ENCODE measurements at regions not wholly inside any gene's neighbourhood (a gene's known extent, or its start where the extent isn't known, plus 50 kb on each side); places are given as distances from the start of the nearest gene placed in this dataset.

DNA sequence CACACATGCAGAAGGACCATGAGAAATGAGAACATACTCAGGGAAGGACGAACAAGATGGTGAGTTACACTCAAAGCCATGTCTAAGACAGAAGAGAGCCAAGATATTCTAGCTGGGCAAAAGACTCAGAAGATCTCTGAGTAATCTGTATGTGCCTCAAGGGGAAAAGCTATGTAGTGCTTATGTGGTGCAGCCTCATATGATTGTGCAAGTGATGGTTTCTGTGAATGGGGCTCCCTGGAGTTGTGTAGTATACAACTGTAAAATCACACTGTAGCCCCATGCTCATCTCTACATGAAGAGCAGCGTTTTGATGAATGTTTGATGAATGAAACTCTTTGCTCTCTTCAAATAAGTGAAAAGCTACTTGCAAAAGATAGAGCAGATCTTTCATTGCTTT is 57.5 kb downstream of the OSR1 start:
- DNase-seq = no peak

DNA sequence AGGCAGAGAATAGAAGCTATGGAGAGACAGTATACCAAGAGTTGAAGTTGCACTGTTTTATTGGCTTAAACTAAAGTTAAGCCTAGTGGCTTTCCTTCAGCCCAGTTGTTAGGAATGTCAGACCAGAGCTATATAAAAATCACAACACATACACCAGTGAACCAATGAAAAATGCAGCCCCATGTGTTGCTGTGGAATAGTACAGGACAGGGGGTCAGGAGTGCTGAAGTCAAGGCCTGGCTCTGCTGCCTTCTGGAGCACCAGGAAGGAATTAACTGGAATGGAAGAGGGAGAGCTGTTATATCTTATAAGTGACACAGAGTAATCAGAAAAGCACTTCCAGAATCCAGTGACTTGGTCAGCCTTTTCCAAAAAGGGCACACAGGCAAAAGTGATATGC is 58.9 kb downstream of the OSR1 start:
- DNase-seq = no peak

DNA sequence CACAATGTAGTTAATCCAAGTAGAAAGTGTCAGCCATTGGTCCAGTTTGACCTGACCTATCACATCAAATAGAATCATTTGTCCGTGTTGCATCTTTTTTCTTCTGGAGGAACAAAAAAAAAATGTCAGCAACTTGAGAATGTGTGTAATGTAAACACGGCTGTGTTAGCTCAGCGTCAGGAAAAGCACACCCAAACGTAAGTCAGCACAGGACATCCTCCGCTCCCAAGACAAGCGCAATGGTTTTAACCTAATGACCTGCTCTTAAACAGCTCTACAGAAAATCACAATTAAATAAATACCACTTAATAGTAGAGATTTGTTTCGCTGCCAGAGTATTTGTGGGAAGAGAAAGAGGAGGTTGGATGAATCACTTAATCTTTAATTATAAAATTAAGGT is 59.4 kb downstream of the OSR1 start:
- DNase-seq = no peak

DNA sequence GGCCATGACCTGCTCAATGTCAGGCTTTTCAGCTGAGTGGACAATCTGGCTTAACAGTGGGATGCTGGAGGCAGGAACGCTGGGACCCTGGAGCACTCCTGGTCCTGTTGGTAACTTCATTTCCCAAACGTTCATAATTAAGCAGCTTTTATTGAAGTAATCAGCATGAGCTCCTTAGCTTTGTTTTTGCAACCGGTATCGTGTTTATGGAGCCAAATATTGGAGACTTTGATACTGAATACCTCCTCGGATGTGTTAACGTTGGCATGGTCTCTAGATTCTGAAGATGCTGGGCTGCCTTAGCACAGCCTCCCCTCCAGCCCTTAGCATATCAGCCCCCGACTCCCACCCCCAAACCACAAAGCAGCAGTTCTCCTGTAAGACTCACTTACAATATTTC is 60.7 kb downstream of the OSR1 start:
- DNase-seq = no peak

DNA sequence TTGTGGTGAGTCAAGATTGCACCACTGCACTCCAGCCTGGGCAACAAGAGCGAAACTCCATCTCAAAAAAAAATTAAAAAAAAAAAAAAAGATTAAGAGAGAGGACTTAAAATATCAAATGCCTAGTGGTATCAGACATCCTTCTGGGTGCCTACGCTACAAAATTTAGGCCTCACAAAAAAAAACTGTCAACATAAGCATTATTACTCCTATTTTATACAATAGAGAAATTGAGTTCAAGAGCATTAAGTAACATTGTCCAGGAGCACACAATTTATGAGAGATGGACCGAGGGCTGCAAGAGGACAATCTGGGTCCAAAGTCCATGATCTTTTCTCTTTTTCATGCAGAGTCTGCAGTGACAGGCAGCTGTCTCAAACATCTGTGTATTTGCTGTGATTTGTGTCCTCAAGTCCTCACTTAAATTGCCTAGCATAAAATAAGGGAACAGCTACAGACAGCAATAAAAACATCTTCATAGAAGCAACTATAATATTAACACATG is 62.4 kb downstream of the OSR1 start:
- no peak for DNase-seq

DNA sequence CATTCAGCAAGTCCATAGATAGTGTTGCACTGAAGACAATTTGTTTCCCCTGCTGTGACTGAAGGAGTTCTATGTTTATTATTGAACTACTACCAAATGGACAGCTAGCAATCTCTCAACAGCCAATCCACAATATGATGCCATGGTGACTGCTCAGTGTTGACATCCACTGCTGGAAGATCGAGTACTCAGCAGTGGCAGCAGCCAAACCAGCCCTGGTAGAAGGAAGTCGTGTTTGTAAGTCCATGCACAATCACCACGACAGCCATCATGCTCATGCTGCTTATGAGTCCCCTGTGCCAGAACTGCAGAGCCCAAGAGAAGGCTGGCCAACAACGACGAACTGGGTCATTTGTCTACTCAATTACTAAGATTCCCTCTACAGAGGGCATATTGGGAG is 66.4 kb downstream of the OSR1 start:
- no peak for DNase-seq

DNA sequence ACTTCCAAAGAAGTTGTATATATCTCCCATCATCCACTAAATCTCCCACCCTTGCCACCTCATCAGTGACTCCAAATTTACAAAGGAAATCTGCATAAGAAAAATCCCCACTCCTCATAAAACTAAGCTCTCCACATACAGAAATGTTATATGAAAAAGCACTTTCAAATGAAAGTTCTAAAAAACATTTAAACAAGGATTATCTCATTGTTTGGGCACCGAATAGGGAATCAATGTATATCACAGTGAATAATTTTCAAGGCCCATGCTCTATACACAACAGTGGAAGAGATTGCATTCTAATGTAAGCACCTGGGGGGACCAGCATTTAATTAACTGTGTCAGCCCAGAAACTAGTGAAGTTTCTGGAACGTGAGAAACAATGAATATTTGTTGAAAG is 70.1 kb downstream of the OSR1 start:
- DNase-seq = no peak

DNA sequence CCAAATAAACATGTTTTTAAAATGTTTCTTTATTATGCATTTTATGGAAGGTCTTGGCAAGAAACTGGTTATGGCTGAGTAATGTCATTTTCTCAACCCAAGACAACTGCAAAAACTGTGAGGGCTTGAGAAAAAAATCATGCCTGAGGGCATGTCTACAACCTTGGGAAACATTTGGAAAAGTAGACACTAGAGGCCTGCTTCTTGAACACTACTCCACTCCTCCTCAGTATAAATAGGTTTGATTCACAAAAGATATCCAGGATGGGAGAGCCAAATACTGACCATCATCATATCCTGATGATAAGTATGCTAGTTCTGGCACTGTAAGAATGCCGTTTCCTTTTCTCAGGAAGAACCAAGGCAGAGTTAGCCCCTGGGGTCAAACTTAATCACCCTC is 71.1 kb downstream of the OSR1 start:
- no peak for DNase-seq

DNA sequence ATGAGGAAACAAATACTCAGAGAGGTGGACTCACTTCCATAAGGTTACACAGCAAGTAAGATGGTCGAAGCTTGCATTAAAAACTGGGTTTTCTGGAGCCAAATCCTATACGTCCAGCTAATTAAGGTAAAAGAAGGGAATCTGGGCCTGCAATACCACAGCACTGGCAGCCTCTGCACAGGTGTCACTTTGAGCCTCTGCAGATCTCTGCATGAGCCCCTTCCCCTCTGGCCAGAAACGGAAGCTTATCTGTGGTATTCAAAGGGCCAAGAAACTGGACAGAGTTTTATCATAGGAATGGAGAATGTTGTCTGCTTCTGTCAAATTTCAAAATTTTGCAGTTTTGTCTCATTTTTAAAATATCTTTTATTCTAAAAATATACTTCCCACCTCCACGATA is 76.1 kb downstream of the OSR1 start:
- no peak for DNase-seq

DNA sequence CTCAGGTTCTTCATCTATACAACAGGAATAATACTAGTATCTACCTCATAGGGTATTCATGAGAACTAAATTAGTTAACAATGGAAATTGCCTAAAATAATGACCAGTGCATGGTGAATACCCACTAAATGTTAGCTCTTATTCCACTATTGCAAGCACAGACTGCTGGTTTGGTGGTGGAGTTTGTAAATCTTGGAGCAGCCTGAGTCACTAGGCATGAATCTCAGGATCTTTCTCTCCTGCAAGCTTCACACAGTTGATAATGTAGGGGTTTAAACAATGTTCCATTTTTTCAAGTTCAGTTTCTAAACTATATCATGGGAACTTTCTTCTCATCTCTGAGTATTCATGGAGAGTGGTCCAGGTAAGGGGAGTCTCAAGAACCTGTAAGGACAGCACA is 84.0 kb downstream of the OSR1 start:
- no peak for DNase-seq

DNA sequence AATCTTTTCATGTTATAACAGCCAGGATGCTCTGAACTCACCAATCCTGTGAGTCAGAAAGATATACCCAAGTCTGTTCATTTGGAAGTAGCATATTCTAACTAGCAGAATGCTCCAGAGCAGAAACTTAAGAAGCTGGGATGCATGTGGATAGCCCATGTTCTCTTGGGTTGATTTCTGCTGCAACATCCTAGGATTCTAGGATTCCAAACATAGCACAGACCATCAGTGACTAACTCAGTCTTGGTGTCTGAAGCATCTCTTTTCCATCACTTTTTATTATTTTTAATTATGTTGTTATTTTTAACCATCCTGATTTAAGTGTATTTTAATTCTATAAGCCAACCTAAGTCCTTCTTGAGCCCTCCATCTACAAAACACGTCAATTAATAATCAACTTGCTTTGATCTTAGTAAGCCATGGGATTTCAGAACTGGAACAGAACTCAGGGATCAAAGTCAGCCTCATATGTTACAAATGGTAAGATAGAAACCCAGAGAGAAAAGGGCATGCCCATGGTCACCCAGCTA is 85.4 kb downstream of the OSR1 start:
- DNase-seq = no peak

DNA sequence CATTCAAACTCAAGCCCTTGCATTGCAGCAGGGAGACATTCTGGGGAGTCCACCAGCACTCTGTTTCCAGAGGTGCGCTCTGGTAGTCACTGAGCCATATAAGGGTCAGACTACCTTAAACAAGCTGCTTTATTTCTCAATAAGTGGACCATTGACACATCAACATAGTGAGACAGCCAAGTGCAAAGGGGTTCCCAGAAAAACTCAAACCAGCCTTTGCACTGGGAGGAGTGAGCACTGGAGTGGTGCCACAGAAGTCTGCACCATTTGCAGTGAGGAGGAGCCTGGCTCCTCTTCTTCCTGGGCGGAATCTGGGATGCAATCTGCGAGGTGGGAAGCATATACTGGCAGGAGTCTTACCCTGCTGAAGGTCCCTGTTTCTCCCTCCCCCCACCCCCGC is 86.4 kb downstream of the OSR1 start:
- no peak for DNase-seq

DNA sequence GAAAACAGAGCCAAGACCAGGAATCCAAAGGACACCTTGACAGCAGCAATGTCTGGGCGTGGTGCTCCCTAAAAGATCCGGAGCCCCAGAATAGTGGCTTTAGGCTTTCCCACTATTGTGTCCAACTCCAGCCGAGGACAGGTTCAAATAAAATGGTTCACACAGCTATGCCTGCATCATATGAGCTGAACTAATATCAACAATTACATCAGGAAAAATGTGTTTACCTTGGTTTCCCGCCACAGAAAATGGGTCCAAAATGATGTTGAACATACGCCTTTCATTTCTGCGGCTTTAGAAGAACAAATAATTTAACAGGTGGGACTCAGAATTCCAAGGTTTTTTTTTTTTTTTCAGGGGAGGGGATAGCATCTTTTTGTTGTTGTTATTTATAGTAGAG is 93.6 kb downstream of the OSR1 start:
- DNase-seq = no peak

DNA sequence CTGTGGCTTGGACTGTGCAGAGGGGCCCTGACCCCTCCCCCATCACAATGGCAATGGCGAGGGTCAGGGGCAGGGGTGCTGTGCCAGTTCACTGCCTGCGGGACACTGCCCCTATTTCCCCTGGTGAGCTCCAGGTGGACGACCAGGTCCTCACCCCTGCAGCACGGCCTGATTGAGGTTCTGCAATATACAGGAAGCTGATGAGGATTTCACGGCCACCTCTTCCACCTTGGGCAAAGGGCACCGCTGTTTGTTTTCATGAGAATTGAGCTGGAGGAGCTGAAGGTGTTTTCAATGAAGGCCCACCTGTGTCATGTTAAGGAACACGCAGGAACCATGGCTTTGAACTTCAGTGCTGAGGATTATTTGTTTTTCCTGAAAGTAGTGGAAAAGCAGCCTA is 96.3 kb downstream of the OSR1 start:
- DNase-seq = no peak

DNA sequence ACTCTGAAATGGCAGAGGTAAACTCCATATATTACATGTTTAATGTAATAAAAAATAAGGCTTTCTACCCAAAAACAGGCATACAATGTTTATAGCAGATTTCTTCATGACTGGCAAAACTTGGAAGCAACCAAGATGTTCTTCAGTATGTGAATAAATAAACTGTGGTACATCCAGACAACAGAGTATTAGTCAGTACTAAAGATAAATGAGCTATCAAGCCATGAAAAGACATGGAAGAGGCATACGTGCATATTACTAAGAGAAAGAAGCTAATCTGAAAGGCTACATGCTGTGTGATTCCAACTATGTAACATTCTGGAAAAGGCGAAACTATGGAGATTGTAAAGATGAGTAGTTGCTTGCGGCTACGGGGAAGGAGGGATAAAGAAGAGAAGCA is 97.4 kb downstream of the OSR1 start:
- DNase-seq = no peak

DNA sequence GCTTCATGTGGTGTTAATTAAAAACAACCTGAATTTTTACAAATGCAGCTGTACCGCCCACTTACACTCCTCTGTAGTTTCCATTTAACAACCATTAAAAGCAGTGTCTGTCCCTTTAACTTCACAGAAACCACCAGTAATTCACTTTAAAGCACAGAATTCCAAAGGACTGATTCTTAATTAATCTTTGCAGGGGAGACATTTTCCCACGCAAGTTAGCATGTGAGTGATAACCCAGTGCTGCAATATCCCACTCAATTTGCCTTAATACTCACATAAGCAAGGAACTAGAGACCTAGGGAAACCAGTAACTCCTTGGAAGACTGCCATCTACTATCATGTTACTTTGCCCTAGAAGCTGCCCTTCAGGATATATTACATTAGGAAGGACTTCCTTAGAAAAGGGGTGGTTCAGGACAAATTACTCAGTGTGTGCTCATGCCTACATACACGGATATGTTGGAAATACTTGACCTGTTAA is 102.3 kb downstream of the OSR1 start:
- no peak for DNase-seq

DNA sequence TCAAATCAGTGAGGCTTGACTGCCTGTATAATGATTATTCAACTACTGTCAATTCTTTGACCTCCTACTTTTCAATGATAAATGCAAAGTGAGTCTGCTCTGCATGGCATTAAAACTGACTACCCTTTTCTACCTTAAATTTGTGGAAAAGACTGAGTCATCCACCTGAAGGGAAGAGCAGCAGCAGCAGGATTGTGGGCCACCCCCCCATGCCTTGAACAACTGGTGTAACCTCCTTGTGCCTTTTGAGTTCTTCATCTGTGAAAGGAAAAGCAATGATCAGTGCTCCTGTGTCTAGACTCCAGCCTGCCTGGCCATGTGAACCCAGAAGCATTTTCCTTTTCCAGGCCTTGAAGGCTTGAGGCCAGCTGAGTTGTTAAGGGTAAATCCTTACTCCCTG is 102.9 kb downstream of the OSR1 start:
- no peak for DNase-seq

DNA sequence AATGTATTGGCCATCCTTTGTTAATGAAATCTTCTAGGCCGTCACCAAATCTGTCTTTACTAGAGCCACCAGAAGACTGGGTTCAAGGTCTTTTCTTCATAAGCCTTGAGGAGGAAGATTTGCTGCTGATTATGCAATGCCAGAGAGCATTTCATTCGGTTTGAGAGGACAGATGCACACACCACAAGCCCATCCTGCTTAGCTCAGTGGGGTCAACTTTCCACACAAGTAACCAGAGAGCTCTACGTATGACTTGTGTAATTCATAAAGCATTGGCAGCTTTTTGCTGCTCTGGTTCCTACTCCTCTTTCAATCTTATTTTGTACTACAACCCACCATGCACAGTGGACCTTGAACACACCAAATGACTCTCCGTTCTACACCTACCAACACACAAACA is 106.9 kb downstream of the OSR1 start:
- DNase-seq = no peak

DNA sequence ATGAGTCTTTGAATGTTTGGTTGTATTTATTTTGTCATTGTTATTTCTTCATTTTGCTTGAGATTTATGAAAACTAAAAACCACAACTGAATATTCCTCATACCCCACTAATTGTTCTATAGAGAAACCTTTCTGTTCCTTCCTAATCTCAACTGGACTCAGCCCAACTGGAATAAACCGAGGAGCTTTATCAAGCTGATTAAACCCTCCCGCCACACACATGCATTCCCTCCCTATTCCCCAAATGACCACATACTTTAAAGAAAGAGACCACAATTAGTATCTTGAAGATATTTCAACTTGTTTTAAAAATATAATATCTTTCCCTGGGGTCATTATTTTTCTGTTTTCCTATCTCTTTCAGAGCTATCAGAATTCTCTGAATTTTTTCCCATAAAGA is 107.5 kb downstream of the OSR1 start:
- no peak for DNase-seq

DNA sequence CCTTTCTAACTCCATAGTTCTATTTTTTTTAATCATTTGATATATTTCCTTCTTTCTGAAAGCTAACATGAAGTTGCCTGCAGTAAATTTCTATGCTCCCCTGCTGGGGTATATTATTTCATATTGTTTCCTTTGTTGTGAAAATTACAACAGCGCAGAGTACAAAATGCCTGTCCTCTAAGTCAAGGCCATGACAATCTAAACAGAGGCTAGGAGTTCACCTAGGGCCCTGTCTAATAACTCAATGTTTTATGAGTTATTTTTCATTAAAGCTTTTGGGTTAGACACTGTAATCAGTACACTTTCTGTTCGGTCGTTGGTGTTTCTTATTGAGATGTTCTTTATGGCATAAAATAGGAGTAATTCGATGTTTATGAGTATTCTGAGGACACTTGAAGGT is 111.2 kb downstream of the OSR1 start:
- DNase-seq = no peak

DNA sequence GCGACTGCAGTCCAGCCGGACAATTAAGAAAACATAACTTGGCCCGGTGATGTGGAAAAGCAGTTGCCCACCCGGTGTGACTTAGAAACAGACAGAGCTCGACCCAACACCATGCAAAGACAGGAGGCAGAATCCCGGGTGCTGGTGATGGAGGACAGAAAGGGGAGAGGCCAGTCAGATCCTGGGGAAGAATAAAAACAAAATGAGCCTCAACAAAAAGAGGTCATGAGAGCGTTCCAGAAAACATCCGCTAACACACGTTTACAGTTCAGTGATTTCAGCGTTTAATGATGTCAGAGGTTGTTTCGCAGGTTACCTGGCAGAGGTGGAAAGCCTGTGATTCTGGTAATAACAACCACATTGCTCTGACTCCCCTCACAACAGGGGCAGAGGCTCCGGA is 111.9 kb downstream of the OSR1 start:
- no peak for DNase-seq

DNA sequence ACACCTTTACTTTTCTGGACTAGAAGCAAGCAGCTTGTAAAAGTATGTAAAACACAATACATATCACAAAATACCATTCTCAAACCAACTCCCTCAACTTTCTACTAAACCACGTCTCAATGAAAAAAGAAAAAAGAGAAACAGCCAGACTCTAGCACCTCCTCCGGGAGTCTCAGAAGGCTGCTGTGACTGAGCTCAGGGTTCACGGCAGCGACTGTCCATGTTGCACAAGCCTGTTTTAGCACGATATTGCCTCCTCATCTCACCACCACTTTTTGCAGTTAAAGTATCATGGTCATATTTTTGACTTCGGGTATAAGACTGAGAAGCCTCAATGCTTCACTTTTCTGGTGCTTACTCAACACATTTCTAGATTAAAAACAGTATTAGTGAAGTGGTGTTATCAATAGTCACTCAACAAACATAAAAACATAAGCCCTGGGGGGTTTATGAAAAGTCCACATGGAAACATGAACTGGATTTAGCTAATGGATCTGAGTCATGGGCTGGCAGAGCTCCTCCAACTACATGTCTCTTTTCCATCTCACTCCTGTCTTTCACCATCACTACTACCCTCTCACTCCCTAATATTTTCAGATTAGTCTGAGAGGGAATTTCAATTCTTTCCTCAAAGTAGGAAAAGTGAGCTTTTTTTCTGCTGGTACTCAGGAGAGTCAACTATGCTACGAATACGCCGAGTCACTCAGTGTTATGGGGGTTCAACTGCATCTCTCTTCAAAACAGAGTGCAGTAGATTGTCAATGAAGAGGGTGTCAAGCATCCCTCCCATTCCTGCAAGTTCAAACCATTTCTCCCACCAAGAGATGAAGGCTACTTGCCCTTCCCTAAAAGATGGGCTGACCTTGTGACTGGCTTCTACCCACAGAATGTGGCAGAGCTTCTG is 113.7 kb downstream of the OSR1 start:
- DNase-seq = no peak

DNA sequence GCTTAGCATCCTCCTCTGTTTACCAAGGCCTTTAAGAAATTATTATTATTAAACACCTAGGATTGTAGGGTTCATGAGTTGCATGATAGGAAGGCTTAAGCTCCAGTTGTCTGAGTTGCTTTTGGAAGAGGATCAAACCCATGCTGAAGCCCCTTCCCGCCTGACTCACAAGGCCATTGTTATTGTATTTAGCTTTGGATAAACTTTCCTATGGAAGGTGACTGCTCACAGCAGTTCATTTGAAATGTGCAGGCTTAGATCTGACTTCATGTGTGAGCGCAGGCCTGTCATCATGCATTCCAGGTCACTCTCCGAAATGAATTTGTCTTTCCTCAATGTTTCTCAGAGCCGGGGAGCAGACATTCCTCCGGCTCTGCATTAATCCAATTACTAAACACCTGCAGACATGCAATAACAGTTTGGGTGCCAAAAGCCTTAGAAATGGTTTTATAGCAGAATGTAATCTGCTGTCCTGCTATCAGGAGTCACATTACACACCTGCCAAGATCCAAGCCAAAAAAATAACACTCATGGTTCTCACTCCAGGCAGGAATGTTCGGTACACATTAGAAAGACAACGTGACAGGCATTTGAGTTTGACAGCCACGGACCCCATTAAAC is 119.9 kb downstream of the OSR1 start:
- no peak for DNase-seq

DNA sequence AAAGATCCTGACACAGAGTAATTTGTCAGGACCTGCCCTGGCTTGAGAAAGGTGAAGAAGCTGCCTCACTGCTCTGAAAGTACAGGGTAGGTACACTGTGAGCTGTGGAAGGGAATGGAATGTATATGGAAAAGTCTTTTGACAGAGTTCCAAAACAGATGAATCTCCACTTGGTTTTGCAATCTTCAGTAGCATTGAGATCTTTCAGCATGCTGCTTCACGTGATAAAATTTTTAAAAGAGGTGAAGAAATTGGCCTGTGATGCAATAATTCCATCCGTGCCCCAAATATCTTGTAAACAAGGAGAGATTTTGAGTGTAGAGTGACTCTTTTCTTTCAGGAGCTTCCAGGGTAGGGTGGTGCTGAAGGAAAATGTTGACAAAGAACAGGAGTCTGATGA is 123.1 kb downstream of the OSR1 start:
- no peak for DNase-seq
